Peyer's patch (tissue), 4 donors: ENCODE measurements at regions not wholly inside any gene's neighbourhood (a gene's known extent, or its start where the extent isn't known, plus 50 kb on each side); places are given as distances from the start of the nearest gene placed in this dataset.
"Not testable (repeated sequence)": the region's sequence is repeated elsewhere in the genome, so short reads cannot be mapped to it uniquely, and the experiment has no call there.

ENCODE experiments used
- CTCF ChIP-seq, 6 experiments: fragments of 450-650 bp in 4 of 6; fragments of 200-600 bp in 2 of 6; sonication (generic) in 1 of 6; IDR thresholded peaks; one replicate each; pipeline ENCODE4 v1.5.1; 2017 to 2019; ENCODE audit warnings: antibody characterized with exemption in 6 of 6, mild to moderate bottlenecking in 3 of 6, moderate library complexity in 1 of 6
- POLR2A ChIP-seq, 2 donors: fragments of 450-650 bp; IDR thresholded peaks; one replicate each; pipeline ENCODE4 v1.5.1; 2017; ENCODE audit warnings: antibody characterized with exemption in 2 of 2, mild to moderate bottlenecking in 2 of 2, moderate library complexity in 2 of 2

DNA sequence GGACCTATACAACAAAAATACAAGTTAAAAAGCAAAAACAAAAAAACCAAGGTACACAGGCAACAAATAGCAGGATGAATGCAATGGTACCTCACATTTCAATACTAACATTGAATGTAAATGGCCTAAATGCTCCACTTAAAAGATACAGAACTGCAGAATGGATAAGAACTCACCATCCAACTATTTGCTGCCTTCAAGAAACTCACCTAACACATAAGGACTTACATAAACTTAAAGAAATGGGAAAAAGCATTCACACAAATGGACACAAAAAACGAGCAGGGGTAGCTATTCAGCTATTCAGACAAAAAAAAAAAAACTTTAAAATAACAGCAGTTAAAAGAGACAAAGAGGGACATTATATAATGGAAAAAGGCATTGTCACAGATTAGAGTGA is 158.7 kb downstream of the MMUT start:
- not testable (repeated sequence) for TF ChIP-seq CTCF, POLR2A (IDR thresholded peaks at IDR 0.05)
